DMS79 treated with DMSO at 0.1 percent for 48 hours (cell line): ENCODE measurements at regions not wholly inside any gene's neighbourhood (a gene's known extent, or its start where the extent isn't known, plus 50 kb on each side); places are given as distances from the start of the nearest gene placed in this dataset.
A peak's percentile ranks its signal among the peaks of the same experiment; 100 is the strongest.
"Not testable (repeated sequence)": the region's sequence is repeated elsewhere in the genome, so short reads cannot be mapped to it uniquely, and the experiment has no call there.

Experiments
- DNase-seq: peaks from one replicate; lab custom pipeline; 2025; lab: John Stamatoyannopoulos, UW

GRCh38 chr9:13941714-13942113 lies 372.2 kb downstream of the NFIB start:
- no peak for DNase-seq

DNA sequence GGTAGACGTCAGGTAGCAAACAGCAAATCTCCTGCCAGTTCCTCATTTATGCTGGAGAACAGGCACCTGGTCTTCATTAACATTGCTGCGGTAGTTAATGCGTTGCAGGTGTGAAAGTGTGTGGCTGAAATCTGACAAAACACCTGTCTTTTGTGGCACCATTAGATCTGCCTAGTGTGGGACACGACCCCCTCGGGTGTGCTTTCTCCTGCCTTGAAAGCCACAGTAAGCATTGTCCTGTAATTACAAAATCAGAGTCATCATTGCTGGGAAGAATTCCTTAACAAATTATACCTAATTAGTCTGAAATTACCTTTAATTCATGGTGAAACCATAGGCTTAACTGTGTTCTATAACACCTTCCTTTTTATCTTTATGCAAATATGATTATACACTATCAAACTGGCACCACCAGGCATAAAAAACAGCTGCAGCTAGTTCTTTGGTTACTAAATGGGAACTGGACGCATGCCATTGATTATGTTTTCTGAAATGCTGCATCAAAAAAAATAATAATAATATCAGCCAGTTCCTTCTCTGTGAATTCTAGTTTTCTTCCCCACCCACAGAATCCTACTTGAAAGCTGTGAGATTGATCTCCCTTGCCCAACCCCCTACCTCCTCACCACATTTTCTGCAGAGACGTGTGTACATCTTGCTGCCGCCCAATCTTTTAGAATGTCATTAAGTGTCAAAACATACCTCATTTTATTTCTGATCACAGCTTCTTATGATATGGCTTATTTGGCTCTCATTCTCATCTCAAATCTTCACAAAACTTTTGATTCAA lies 374.0 kb downstream of the NFIB start:
- no peak for DNase-seq

DNA sequence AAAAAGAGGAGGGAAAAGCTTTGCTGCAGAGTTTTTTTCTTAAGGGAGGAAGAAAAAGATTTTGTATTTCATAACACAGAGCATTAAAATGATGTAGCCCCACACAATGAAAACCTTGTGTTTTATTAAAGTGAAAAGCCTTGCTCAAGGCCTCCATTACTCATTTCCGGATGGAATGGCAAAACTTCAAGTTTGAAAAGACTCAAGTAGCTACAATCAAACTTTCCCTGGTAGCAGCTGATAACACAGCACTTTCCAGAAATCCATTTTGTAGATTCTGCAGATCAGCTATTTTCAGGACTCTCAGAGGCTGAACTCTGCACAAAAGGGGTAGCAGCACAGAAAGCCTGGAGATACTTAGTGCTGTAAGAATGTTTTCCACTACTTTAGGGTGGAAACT lies 374.8 kb downstream of the NFIB start:
- DNase-seq = no peak

GRCh38 chr9:13934416-13934815 lies 379.5 kb downstream of the NFIB start:
- peak; percentile 99 for DNase-seq

- no peak for DNase-seq
These were observed 380.7 kb downstream of the NFIB start for GRCh38 chr9:13933268-13933656.

DNA sequence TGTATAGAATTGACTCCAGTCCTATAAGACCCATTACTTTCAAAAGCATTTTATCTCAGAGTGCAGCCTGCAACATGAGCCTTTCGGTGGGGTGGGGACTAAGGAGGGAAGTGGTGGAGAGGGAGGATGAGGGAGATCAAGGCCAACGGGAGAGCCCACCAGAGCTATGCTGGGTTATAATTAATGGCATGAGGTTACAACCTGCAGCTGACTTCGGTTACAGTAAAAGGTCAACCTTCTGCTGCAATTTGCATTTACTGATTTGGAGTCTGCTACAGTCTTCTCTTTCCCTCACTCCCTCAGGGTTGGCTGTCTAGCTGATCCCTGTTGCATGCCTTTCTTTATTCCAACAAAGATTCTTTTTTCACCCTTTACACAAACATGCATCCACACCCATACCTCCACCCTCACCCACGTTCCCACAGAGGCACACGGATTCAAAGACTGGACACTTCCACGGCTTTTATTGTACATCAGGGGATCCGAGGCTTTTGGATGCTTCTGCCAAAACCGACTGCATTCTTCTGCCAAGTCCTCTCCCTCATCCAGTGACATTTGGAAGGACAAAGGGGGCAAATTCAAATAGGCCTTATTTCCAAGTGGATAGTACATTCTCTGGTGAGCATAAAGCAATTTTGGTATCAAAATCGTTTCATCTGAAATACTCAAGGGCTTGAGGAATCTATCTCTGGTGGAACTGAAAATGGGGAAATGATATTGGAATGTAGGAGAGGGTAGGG lies 381.2 kb downstream of the NFIB start:
- DNase-seq = no peak

DNA sequence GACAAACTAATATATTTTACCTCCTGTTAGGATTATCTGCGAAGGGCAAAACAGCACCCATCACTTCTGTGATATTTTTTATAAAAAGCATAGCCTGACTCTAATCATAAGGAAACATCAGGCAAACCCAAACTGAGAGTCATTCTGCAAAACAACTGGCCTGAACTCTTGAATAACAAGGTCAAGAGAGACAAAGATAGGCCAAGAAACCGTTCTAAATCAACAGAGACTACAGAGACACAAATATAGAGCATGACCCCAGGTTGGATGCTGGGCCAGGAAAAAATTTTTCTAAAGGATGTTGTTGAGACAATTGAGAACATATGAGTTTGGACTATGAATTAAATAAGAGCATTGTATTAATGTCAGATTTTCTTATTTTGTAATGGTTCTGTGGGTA lies 384.9 kb downstream of the NFIB start:
- DNase-seq = no peak

- DNase-seq = no peak
These were observed 390.6 kb downstream of the NFIB start for GRCh38 chr9:13923381-13923780.

- DNase-seq = no peak
These were observed 393.4 kb downstream of the NFIB start for GRCh38 chr9:13920557-13920956.

GRCh38 chr9:13919401-13919800 lies 394.5 kb downstream of the NFIB start:
- no peak for DNase-seq

- no peak for DNase-seq
These were observed 396.4 kb downstream of the NFIB start for GRCh38 chr9:13917534-13917933.

DNA sequence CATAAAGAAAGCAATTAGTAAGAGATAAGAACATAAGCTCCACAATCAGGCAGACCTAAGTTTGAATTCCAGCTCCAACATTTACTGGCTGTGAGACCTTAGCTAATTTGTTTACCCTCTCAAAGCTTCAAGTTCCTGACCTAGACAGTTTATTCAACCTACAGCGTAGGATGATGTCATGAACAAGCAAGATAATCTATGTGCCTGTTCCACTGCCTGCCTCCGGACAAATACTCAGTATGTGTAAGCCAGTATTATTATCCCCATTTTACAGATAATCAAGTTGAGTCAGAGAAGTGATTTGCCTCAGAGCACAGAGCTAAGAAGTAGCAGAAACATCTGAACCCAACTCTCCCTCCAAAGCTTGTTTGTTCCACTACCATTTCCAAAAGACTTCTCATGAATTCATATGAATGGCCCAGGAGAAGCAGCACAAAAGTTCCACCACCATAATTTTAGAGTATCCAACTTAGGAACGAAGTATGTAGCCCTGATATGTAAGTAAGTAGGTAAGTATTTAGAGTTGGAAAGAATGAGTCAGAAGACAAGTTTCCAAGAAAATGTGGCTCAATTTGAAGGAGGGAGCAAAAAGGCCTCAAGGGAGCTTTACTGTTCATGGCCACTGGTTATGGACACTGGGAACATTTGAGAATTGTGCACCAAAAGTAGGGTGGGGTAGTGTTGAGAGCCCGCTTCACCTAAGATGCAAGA lies 398.2 kb downstream of the NFIB start:
- no peak for DNase-seq

DNA sequence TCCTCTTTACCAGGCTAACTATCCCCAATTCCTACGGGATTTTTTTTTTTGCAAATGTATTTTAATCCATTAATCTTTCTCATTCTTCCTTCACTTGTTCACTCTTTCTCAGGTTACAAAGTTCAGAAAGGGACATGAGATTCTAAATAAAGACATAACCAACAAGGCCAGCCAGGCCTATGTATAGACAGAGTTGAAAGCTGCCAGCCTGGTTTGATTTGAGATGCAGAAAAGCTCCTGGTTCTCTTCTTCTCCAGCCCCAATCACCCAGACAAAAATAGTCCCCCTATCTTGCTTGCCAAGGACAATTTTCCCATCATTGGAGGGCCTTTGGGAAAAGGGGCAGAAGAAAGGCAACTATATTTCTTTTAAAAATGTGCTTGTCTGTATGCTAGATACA lies 398.8 kb downstream of the NFIB start:
- DNase-seq = no peak

GRCh38 chr9:13911473-13911872 lies 402.5 kb downstream of the NFIB start:
- DNase-seq = no peak

DNA sequence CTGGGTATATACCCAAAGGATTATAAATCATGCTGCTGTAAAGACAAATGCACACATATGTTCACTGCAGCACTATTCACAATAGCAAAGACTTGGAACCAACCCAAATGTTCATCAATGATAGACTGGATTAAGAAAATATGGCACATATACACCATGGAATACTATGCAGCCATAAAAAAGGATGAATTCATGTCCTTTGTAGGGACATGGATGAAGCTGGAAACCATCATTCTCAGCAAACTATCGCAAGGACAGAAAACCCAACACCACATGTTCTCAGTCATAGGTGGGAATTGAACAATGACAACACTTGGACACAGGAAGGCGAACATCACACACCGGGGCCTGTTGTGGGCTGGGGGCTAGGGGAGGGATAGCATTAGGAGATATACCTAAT lies 406.1 kb downstream of the NFIB start:
- not testable (repeated sequence) for DNase-seq

GRCh38 chr9:13904746-13905145 lies 409.2 kb downstream of the NFIB start:
- no peak for DNase-seq

DNA sequence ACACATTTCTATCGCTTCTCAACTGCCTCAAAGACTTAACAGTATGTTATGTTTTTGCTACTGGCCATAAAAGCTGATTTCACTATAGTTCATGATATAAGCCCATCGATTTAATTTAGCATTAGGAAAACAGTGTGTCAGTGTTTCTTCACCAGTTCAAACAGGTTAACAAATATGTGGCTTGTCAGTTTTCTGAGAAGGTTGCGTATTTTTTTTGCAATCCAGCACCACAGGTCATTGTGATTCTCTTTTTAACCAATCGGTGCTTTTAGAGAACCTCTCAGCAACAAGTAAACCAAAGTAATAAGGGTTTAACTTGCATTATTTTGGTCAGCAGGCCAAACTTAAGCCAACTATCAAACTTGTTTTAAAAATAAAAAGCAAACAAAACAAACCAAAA lies 409.6 kb downstream of the NFIB start:
- no peak for DNase-seq

DNA sequence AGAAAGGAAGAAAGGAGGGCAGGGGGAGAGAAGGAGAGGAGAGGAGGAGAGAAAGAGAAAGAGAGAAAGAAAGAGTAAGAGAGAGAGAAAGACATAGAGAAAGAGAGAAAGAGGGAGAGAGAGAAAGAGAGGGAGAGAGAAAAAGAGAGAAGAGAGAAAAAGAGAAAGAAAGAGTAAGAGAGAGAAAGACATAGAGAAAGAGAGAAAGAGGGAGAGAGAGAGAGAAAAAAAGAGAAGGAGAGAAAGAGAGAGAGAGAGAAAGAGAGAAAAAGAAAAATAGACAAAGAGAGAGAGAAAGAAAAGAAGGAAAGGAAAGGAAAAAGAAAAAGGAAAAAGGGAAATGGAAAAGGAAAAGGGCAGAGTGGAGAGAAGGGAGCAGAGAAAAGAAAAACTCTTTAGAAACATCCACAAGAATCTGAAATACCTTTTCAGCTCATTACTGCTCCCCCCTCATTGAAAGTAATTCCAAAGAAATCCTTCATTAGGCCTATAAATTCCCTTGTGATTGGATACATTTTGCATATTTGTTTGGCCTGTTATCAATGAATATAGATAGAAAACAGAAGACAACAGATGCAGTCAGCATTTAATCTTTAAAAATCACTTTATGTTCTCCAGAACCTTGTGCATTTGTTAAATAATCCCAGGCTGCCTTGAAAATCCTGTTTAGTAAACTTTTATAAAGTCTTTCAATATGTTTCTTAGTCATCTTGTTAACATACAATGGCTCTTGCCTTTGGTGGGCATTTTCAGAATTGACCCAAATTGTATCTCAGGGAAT lies 411.5 kb downstream of the NFIB start:
- no peak for DNase-seq

DNA sequence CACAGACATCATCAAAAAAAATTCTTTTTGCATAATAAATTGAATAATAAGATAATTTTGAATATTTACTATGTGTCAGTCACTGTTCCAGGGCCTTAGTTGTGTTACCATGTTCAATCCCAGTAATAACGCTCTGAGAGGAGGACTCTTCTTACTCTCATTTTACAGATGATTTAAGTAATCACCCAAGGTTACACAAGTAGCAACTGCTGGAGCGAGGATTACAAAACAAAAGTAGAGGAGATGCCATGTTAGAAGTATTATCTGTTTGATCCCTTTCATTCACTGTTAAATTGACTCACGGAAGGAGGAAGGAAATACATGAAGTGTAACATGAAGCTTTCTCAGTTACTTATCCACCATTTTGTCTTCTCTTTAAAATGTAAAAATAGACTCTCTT lies 412.8 kb downstream of the NFIB start:
- DNase-seq = no peak

DNA sequence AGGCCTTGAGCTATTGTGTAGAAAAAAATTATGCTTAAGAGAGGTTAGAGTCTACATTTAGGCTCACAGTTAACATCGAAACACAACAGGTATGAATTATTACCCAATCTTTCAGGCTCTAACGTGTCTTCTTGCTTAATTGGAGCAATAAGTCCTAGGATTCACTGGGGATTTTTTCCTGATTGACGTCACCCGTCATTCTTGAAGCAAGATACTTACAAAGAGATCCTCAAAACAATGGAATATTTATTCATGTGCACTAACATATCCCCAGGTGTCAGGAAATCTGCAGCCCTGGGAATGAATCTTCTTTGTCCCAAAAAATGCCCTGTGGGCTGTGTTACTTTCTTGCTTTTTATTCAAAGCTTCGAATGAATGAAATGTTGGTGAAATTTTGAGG lies 413.5 kb downstream of the NFIB start:
- DNase-seq = no peak

GRCh38 chr9:13899924-13900323 lies 414.0 kb downstream of the NFIB start:
- no peak for DNase-seq

DNA sequence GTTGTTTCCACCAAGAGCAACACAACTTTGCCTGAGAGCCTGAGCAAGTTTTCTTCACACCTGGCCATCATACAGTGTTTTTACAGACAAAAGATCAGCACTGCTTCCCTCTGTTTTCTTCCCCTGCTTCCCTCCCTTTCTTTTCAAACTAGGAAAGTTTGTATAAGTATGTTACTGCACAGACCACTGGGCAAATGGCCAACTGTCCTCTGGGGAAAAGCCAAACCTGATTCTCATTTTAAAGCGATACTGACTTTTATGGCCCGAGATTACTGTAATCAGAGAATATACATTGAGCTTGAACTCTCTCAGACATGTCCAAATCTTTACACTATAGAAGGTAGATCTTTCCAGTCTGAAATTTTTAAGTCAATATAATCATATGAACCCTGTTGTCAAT lies 415.0 kb downstream of the NFIB start:
- no peak for DNase-seq
